NCI-H2196 treated with DMSO at 0.1 percent for 48 hours (cell line): ENCODE measurements at regions not wholly inside any gene's neighbourhood (a gene's known extent, or its start where the extent isn't known, plus 50 kb on each side); places are given as distances from the start of the nearest gene placed in this dataset.
A peak's percentile ranks its signal among the peaks of the same experiment; 100 is the strongest.

ENCODE experiments used
- DNase-seq: peaks from one replicate; lab custom pipeline; 2025; ENCODE audit not compliant: unreplicated experiment; lab: John Stamatoyannopoulos, UW

- no peak for DNase-seq
Observed at GRCh38 chr2:7281231-7282201, 364.3 kb downstream of the RNF144A start.

DNA sequence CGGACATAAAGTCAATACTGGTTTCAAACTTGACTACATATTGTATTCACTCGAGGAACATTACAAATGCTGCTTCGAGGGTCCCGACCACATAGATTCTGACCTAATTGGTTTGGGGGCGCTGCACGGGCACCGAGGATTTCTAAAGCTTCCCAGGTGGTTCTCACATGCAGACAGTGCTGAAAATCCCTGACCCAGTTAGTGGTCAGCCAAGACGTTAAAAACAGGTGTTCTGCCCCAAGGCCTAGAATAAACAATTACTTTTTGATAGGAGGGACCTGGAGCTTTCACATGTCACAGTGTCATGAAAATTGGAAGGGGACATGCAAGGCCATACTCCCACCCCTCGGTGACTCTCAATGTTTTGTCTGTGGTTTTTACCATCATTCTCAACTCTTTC lies 368.9 kb downstream of the RNF144A start:
- DNase-seq = no peak

- DNase-seq = no peak
Observed at GRCh38 chr2:7288484-7288883, 371.3 kb downstream of the RNF144A start.

DNA sequence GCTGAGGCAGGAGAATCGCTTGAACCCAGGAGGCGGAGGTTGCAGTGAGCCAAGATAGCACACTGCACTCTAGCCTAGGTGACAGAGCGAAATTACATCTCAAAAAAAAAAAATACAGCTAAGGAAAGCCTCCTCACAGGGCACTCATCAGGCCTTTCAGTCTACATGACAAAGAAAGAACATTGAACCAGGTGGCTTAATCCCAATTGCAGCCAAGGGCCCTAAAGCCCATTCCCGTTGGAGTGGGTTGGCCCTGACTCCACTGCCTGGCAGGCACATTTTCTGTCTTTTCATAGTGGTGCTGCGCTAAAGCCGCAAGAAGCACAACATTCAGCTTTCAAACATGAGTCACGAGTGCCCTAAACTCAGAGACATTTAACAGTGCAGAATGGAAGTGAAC lies 372.5 kb downstream of the RNF144A start:
- no peak for DNase-seq

- DNase-seq = no peak
Observed at GRCh38 chr2:7292154-7292691, 375.0 kb downstream of the RNF144A start.

DNA sequence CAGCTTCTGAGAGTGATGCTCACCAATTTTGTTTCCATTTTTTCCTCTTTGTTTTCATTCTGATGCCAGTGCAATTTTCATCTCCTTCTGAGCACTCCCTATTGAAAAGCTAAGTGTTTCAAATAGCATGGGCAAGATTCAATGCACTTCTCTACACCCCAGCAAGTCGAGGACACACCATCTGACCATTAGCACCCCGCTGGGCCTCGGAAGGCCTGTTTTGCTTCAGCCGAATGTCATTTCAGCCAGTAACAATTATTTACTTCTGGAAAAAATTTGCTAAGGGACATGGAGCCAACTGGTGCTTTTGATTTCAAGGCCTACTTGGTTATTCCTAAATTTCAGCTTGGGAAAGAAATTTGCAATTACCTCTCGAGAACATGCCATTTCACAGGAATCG lies 392.4 kb downstream of the RNF144A start:
- no peak for DNase-seq

GRCh38 chr2:7324706-7325105 lies 407.5 kb downstream of the RNF144A start:
- DNase-seq = no peak

GRCh38 chr2:7325186-7325585 lies 408.0 kb downstream of the RNF144A start:
- DNase-seq = no peak

GRCh38 chr2:7329465-7329864 lies 412.3 kb downstream of the RNF144A start:
- DNase-seq = no peak

- DNase-seq = no peak
Observed at GRCh38 chr2:7333189-7333765, 416.1 kb downstream of the RNF144A start.

DNA sequence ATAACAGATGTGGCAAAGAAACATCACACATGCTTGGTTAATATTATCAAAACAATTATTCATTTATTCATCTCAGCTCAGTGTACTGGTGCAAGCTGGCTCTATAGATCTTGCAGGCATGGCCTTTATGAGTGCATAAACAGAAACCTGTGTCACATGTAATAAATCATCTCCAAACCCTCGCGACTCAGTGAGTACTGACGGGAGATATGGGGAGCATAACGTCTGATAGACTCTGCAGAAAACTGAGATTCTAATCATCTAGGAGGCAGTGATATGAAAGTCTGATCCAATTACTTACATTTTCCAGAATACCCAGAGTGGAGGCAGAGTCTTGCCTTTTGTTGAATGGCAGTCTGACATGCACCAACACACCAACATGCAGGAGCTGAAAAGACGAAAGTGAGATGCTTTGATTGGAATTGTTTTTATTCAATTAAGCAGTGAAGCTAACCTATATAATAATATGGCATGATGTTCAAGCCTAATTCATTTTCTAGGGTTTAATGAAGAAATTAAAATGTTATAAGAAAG lies 416.8 kb downstream of the RNF144A start:
- DNase-seq = no peak

DNA sequence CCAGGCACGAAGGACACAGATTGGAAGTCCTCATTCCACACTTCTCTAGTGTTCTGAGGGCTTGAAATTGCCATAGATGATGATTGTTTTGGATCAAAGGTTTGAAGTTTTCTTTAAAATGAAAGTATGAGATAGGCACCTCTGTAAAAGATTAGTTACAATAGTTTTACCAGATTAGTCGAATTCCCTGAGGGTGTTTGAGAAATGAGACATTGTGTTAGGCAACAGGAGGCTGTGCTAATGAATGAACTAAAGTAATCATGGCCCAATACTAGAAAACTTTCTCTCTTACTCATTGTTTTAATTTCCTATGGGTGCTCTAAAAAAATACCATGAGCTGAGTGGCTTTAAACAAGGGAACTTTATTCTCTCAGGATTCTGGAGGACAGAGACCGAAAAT lies 421.7 kb downstream of the RNF144A start:
- no peak for DNase-seq

- DNase-seq = no peak
Observed at GRCh38 chr2:7346336-7346735, 429.1 kb downstream of the RNF144A start.

DNA sequence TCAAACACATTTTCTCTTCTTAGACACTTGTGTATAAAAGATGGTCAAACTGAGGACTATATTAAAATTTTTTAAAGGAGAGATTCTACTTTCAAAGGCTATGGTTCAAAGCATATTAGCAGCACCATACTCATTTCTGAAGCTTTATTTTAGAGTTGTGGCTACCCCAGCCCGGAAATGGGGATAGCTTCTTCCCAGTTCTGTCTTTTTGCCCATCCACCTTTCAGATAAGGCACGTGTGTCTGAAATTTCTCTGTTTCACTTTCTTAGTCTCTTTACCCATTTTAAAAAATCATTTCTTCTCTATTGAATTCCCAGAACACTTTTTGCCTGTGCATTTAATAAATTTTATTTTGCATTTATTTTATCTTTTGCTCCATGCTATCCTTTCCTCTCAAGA lies 431.5 kb downstream of the RNF144A start:
- no peak for DNase-seq

DNA sequence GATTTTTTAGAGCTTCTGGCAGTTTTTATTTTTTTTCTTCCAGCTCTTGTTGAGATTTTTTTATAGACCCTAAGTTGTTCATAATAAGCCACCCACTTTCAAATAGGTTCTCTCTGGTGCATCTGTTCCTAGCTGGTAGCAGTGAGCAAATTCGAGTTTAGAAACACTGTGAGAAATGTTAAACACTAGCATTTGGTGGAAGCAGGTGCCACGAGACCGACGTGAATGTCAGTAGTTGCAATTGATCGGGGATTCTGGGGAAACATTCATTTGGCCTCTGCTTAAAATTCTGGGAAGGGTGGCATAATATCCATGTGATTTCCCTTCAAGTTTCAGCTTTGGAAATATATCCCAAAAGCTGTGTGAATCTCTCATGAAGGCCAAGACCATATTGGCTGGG lies 435.0 kb downstream of the RNF144A start:
- no peak for DNase-seq

GRCh38 chr2:7353571-7353970 lies 436.4 kb downstream of the RNF144A start:
- DNase-seq = no peak

DNA sequence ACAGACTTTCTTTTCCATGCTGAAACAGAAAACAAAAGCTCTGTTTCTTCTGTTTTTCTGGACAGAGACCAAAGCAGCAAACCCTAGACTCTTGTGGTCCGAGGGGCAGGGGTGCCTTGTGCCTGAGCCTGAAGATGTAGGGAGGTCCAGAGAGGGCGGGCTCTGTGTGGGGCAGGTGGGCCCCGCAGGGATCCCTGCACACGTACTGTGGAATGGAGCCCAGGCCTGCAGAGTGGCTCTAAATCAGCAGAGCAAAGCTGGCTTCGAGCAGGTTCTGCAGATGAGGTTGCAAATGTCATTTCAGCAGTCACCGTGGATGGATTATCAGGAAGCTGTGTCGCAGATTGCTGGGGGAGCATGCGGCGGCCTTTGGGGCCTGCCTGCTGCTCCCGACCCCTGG lies 438.6 kb downstream of the RNF144A start:
- DNase-seq = no peak

GRCh38 chr2:7356909-7357584 lies 439.8 kb downstream of the RNF144A start:
- DNase-seq = peak; percentile 75

GRCh38 chr2:7357993-7358392 lies 440.8 kb downstream of the RNF144A start:
- no peak for DNase-seq

DNA sequence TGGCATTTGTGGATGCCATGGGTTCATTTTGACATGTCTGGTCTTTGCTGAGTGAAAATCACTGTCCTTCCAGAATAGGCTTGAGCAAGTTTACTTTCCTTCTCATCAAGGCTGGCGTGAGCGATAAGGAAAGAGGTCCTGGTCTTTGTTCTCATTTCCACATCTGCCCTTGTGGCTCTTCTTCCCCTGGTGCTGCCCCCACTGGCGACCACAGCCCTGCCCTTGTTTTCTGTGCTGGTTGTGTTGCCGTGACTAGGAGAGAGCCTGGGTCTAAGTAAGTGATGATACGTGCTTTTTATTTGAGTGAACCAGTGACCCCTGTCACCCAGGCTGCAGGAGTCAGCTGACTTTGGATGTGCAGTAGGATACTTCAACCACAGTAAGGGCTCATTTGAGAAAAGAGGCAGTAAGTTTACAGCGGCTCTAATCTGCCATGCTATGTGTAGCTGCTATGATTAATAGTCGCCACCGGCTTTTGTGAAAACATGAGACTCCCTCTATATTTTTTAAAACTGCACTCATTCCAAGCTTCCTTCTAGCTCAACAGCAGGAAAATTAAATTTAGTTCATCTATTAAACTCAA lies 441.7 kb downstream of the RNF144A start:
- no peak for DNase-seq

- no peak for DNase-seq
Observed at GRCh38 chr2:7363906-7364305, 446.7 kb downstream of the RNF144A start.
